H9 (cell line): ENCODE measurements at regions not wholly inside any gene's neighbourhood (a gene's known extent, or its start where the extent isn't known, plus 50 kb on each side); places are given as distances from the start of the nearest gene placed in this dataset.

Experiments
- DNase-seq: peaks from one replicate; pipeline ENCODE4 v3.0.0-alpha.2; 2017
- H2AFZ ChIP-seq: one replicate; pipeline ENCODE4 v1.6.1; 2013; ENCODE audit warnings: mild to moderate bottlenecking, low read length, control low read depth, moderate library complexity
- H2AK5ac ChIP-seq: 2 replicates; pipeline ENCODE4 v1.6.1; 2013; ENCODE audit warnings: low read length, control low read depth, mixed read lengths; ENCODE audit not compliant: insufficient read length
- H2BK120ac ChIP-seq: one replicate; pipeline ENCODE4 v1.6.1; 2013; ENCODE audit warnings: low read depth, mild to moderate bottlenecking, low read length, control low read depth, inconsistent platforms; ENCODE audit not compliant: poor library complexity, severe bottlenecking
- H2BK12ac ChIP-seq: 2 replicates; pipeline ENCODE4 v1.6.1; 2013; ENCODE audit warnings: low read length, control low read depth, mixed read lengths, low read depth; ENCODE audit not compliant: insufficient read length
- H2BK15ac ChIP-seq: 2 replicates; pipeline ENCODE4 v1.6.1; 2013; ENCODE audit warnings: low read depth, low read length, control low read depth
- H2BK20ac ChIP-seq: one replicate; pipeline ENCODE4 v1.6.1; 2013; ENCODE audit warnings: low read depth, mild to moderate bottlenecking, low read length, control low read depth, inconsistent platforms; ENCODE audit not compliant: poor library complexity, severe bottlenecking
- H2BK5ac ChIP-seq: 2 replicates; pipeline ENCODE4 v1.6.1; 2013; ENCODE audit warnings: low read length, control low read depth, mixed read lengths; ENCODE audit not compliant: insufficient read length
- H3K14ac ChIP-seq: 2 replicates; pipeline ENCODE4 v1.6.1; 2013; ENCODE audit warnings: low read length, control low read depth; ENCODE audit not compliant: insufficient read depth
- H3K18ac ChIP-seq: 2 replicates; pipeline ENCODE4 v1.6.1; 2013; ENCODE audit warnings: low read depth, mild to moderate bottlenecking, mixed read lengths, low read length, control low read depth; ENCODE audit not compliant: insufficient read length
- H3K23ac ChIP-seq: 2 replicates; pipeline ENCODE4 v1.6.1; 2013; ENCODE audit warnings: low read length, control low read depth, mixed read lengths, low read depth; ENCODE audit not compliant: insufficient read length
- H3K23me2 ChIP-seq: 2 replicates; pipeline ENCODE4 v1.6.1; 2013; ENCODE audit warnings: low read depth, mild to moderate bottlenecking, mixed read lengths, low read length, control low read depth; ENCODE audit not compliant: insufficient read length, poor library complexity, severe bottlenecking
- H3K27ac ChIP-seq: 2 replicates; pipeline ENCODE4 v1.5.1; 2013; ENCODE audit warnings: low read length, control low read depth, mixed read lengths, low read depth; ENCODE audit not compliant: insufficient read length
- H3K27me3 ChIP-seq: 2 replicates; pipeline ENCODE4 v1.6.1; 2013; ENCODE audit warnings: low read length, control low read depth, inconsistent platforms; ENCODE audit not compliant: insufficient read depth
- H3K4ac ChIP-seq: 2 replicates; pipeline ENCODE4 v1.6.1; 2013; ENCODE audit warnings: low read depth, mild to moderate bottlenecking, control low read depth, inconsistent platforms, low read length, moderate library complexity
- H3K4me1 ChIP-seq: 2 replicates; pipeline ENCODE4 v1.6.1; 2013; ENCODE audit warnings: low read length, control low read depth, inconsistent platforms; ENCODE audit not compliant: insufficient read depth
- H3K4me2 ChIP-seq: 2 replicates; pipeline ENCODE4 v1.6.1; 2013; ENCODE audit warnings: low read length, control low read depth, mixed read lengths; ENCODE audit not compliant: insufficient read length, insufficient read depth
- H3K56ac ChIP-seq: 2 replicates; pipeline ENCODE4 v1.6.1; 2013; ENCODE audit warnings: low read depth, mild to moderate bottlenecking, mixed read lengths, low read length, control low read depth; ENCODE audit not compliant: insufficient read length
- H3K79me1 ChIP-seq: 2 replicates; pipeline ENCODE4 v1.6.1; 2013; ENCODE audit warnings: low read depth, mild to moderate bottlenecking, moderate library complexity, low read length, control low read depth, inconsistent platforms; ENCODE audit not compliant: insufficient read depth, poor library complexity, severe bottlenecking
- H3K79me2 ChIP-seq: 2 replicates; pipeline ENCODE4 v1.6.1; 2013; ENCODE audit warnings: low read length, control low read depth, inconsistent platforms; ENCODE audit not compliant: insufficient read depth
- H3K9ac ChIP-seq: 2 replicates; pipeline ENCODE4 v1.6.1; 2013; ENCODE audit warnings: low read length, control low read depth, mixed read lengths; ENCODE audit not compliant: insufficient read length; ENCODE audit errors: extremely low read depth
- H3K9me3 ChIP-seq: one replicate; pipeline ENCODE4 v1.6.1; 2013; ENCODE audit warnings: low read depth, low read length, inconsistent platforms; ENCODE audit not compliant: control insufficient read depth
- H3T11ph ChIP-seq: one replicate; pipeline ENCODE4 v1.6.1; 2013; ENCODE audit warnings: mild to moderate bottlenecking, low read length, control low read depth, inconsistent platforms
- H4K20me1 ChIP-seq: one replicate; pipeline ENCODE4 v1.6.1; 2013; ENCODE audit not compliant: control insufficient read depth, insufficient read length, insufficient read depth
- H4K5ac ChIP-seq: 2 replicates; pipeline ENCODE4 v1.6.1; 2013; ENCODE audit warnings: low read depth, mild to moderate bottlenecking, mixed read lengths, low read length, control low read depth; ENCODE audit not compliant: insufficient read length
- H4K8ac ChIP-seq: replicated peaks from 2 replicates; pipeline ENCODE4 v1.6.1; 2013; ENCODE audit warnings: low read length, control low read depth, mixed read lengths, low read depth; ENCODE audit not compliant: insufficient read length
- H4K91ac ChIP-seq: 2 replicates; pipeline ENCODE4 v1.6.1; 2013; ENCODE audit warnings: low read depth, mild to moderate bottlenecking, moderate library complexity, mixed read lengths, low read length, control low read depth; ENCODE audit not compliant: insufficient read length
- H3K27ac Mint-ChIP-seq, 3 experiments: 2 replicates in 2 of 3; 3 replicates in 1 of 3; pipeline ENCODE4 v1.8.0; 2020 to 2021; ENCODE audit warnings: mixed read lengths in 3 of 3, mild to moderate bottlenecking in 1 of 3, moderate library complexity in 1 of 3
- H3K27me3 Mint-ChIP-seq: 2 replicates; pipeline ENCODE4 v1.8.0; 2021; ENCODE audit warnings: low read depth, mild to moderate bottlenecking, moderate library complexity, mixed read lengths
- H3K36me3 Mint-ChIP-seq, 3 experiments: 2 replicates in 2 of 3; 3 replicates in 1 of 3; pipeline ENCODE4 v1.8.0; 2020 to 2021; ENCODE audit warnings: low read depth in 3 of 3, mixed read lengths in 3 of 3; ENCODE audit not compliant: insufficient read depth in 1 of 3
- H3K4me1 Mint-ChIP-seq, 2 experiments: 2 replicates each; pipeline ENCODE4 v1.8.0; 2020; ENCODE audit warnings: mixed read lengths in 2 of 2
- H3K4me3 Mint-ChIP-seq, 2 experiments: 2 replicates in 1 of 2; 3 replicates in 1 of 2; pipeline ENCODE4 v1.8.0; 2020 to 2021; ENCODE audit warnings: mild to moderate bottlenecking in 2 of 2, mixed read lengths in 2 of 2, moderate library complexity in 1 of 2
- H3K9me3 Mint-ChIP-seq, 2 experiments: 2 replicates in 1 of 2; 3 replicates in 1 of 2; pipeline ENCODE4 v1.8.0; 2020; ENCODE audit warnings: mild to moderate bottlenecking in 2 of 2, mixed read lengths in 2 of 2, moderate library complexity in 1 of 2
- WGBS: extraction: QIAGEN DNeasy Blood & Tissue Kit; methylation state at CpG from one replicate; pipeline ENCODE4 v1.1.7; 2013; ENCODE audit warnings: missing lambda C conversion rate, low lambda C conversion rate, mixed read lengths; ENCODE audit not compliant: insufficient read length; ENCODE audit errors: extremely low coverage; 5-methylcytosine and 5-hydroxymethylcytosine counted together
- TF ChIP-seq, protein P1 (sequence below): fragments of 200-600 bp; sonication (generic); conservative IDR thresholded peaks from 3 replicates; pipeline ENCODE4 v1.8.0; 2021; ENCODE audit warnings: antibody characterized with exemption, mild to moderate bottlenecking

DNA sequence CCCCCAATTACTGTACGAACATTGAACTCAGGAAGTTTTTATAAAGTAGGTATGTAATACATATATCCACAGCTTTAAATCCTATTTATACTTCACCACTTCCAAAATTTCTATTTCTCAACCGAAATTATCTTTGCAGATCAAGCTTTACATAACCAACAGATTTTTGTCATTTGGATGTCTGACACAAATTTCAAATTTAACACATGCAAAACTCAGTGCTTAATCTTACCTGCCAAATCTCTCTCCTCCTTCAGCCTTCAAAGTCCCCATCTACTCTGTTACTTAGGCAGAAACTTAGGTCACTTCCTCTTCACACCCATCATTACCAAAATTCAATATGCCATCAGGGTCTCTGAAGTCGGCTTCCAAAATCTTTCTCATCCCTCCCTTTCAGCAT lies 990.1 kb upstream of the NRXN1 start:
- no CpG with 5 or more reads among the region's 3 CpGs for WGBS
- no peak overlapping the region for H3K27ac Mint-ChIP-seq
- no peaks in the 10 kb centered on the region for H3K27me3 Mint-ChIP-seq

More for the DNA sequence above, 990.1 kb upstream of the NRXN1 start:
- Histone ChIP-seq H3K14ac (no peak overlapping the region), H3T11ph (no peak overlapping the region), H4K8ac (no peak overlapping the region), H3K9me3 (no peaks in the 10 kb centered on the region), H3K23ac (no peak overlapping the region), H3K4me1 (no peaks in the 10 kb centered on the region), H3K18ac (no peak overlapping the region), H3K27me3 (no peaks in the 10 kb centered on the region), H3K79me2 (no peaks in the 10 kb centered on the region), H2AFZ (no peak overlapping the region), H3K9ac (no peak overlapping the region), H3K56ac (no peak overlapping the region), H3K23me2 (no peaks in the 10 kb centered on the region), H4K20me1 (no peaks in the 10 kb centered on the region), H3K79me1 (no peaks in the 10 kb centered on the region), H2BK5ac (no peak overlapping the region), H3K4me2 (no peak overlapping the region), H2BK120ac (no peak overlapping the region), H3K4ac (no peak overlapping the region), H2BK20ac (no peak overlapping the region), H2BK12ac (no peak overlapping the region), H4K5ac (no peak overlapping the region), H4K91ac (no peak overlapping the region), H2AK5ac (no peak overlapping the region), H3K27ac (no peak overlapping the region), H2BK15ac (no peak overlapping the region)
- H3K4me1 Mint-ChIP-seq: peaks cover 12 to 14% of the 10 kb centered on the region in 2 experiments
- no peak for DNase-seq
- peaks cover 10 to 12% of the 10 kb centered on the region in 2 experiments for H3K9me3 Mint-ChIP-seq
- no peak overlapping the region for H3K4me3 Mint-ChIP-seq
- TF ChIP-seq, protein P1, sequence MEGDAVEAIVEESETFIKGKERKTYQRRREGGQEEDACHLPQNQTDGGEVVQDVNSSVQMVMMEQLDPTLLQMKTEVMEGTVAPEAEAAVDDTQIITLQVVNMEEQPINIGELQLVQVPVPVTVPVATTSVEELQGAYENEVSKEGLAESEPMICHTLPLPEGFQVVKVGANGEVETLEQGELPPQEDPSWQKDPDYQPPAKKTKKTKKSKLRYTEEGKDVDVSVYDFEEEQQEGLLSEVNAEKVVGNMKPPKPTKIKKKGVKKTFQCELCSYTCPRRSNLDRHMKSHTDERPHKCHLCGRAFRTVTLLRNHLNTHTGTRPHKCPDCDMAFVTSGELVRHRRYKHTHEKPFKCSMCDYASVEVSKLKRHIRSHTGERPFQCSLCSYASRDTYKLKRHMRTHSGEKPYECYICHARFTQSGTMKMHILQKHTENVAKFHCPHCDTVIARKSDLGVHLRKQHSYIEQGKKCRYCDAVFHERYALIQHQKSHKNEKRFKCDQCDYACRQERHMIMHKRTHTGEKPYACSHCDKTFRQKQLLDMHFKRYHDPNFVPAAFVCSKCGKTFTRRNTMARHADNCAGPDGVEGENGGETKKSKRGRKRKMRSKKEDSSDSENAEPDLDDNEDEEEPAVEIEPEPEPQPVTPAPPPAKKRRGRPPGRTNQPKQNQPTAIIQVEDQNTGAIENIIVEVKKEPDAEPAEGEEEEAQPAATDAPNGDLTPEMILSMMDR: no peak
- peaks cover 0 to 9% (median under 1%) of the 10 kb centered on the region in 3 experiments; a peak in 5 of 7 replicates for H3K36me3 Mint-ChIP-seq
